Ishikawa (cell line): ENCODE measurements at regions not wholly inside any gene's neighbourhood (a gene's known extent, or its start where the extent isn't known, plus 50 kb on each side); places are given as distances from the start of the nearest gene placed in this dataset.

Experiments used
- CEBPB ChIP-seq: IDR thresholded peaks from 2 replicates; pipeline ENCODE4 v1.6.1; 2012
- CREB1 ChIP-seq: IDR thresholded peaks from 2 replicates; pipeline ENCODE4 v1.6.1; 2012; ENCODE audit warnings: low read depth
- NFIC ChIP-seq: IDR thresholded peaks from 2 replicates; pipeline ENCODE4 v1.6.1; 2012
- TF ChIP-seq, protein P1 (sequence below): IDR thresholded peaks from 2 replicates; pipeline ENCODE4 v1.6.1; 2012; ENCODE audit warnings: low read depth, mild to moderate bottlenecking

DNA sequence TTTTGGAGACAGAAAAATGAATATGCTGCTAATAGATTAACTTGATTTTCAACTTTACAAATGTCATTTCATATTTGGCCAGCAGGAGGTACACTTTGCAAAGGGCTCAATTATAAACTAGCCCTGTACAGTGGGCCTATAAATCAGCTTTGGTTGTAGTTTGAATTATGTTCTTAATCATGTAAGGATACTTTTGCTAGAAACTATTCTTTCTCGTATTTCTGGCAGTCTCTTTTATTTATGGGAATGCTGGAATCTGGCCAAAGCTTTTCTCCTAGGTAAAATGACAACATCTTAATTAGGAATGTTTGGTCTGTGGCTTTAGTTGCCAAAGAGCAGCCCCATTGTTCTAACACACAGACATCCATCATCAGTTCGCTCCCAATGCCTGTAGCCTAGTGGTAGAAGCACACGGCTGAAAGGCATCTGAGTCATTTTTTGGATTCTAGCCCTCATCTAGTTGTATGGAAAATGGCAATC, 1322.3 kb upstream of the SEL1L start:
- TF ChIP-seq CEBPB, result no peak
- TF ChIP-seq NFIC, result no peak
- TF ChIP-seq CREB1, result no peak
- TF ChIP-seq, protein P1, sequence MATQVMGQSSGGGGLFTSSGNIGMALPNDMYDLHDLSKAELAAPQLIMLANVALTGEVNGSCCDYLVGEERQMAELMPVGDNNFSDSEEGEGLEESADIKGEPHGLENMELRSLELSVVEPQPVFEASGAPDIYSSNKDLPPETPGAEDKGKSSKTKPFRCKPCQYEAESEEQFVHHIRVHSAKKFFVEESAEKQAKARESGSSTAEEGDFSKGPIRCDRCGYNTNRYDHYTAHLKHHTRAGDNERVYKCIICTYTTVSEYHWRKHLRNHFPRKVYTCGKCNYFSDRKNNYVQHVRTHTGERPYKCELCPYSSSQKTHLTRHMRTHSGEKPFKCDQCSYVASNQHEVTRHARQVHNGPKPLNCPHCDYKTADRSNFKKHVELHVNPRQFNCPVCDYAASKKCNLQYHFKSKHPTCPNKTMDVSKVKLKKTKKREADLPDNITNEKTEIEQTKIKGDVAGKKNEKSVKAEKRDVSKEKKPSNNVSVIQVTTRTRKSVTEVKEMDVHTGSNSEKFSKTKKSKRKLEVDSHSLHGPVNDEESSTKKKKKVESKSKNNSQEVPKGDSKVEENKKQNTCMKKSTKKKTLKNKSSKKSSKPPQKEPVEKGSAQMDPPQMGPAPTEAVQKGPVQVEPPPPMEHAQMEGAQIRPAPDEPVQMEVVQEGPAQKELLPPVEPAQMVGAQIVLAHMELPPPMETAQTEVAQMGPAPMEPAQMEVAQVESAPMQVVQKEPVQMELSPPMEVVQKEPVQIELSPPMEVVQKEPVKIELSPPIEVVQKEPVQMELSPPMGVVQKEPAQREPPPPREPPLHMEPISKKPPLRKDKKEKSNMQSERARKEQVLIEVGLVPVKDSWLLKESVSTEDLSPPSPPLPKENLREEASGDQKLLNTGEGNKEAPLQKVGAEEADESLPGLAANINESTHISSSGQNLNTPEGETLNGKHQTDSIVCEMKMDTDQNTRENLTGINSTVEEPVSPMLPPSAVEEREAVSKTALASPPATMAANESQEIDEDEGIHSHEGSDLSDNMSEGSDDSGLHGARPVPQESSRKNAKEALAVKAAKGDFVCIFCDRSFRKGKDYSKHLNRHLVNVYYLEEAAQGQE, result no peak
